CD4-positive, alpha-beta T cell (primary cell): ENCODE measurements at regions not wholly inside any gene's neighbourhood (a gene's known extent, or its start where the extent isn't known, plus 50 kb on each side); places are given as distances from the start of the nearest gene placed in this dataset.

Experiments
- ATAC-seq: fragments of 200-7000 bp; cut with Tn5 transposase; one replicate; pipeline ENCODE4 v1.10.0; 2022; ENCODE audit warnings: mild to moderate bottlenecking; ENCODE audit not compliant: poor library complexity
- CTCF ChIA-PET: fragments of 350-600 bp; sonication (Branson Sonifier 250); formaldehyde crosslinking; loops from one replicate; lab custom pipeline; 2021; ENCODE audit warnings: antibody characterized with exemption, inconsistent platforms; lab: Charles Lee
- POLR2A ChIA-PET: fragments of 350-600 bp; sonication (Branson Sonifier 250); formaldehyde crosslinking; loops from one replicate; lab custom pipeline; 2021; ENCODE audit warnings: antibody characterized with exemption, inconsistent platforms; lab: Charles Lee
- DNase-seq, 14 experiments: peaks; one replicate each; pipeline ENCODE4 v3.0.0-alpha.2; 2013 to 2020; ENCODE audit warnings: mixed read lengths in 2 of 14
- H3K27ac ChIP-seq, 2 donors: one replicate each; pipeline versions ENCODE4 v1.5.1 to v1.7.0; 2013; ENCODE audit warnings: low read length in 2 of 2, low read depth in 1 of 2, mild to moderate bottlenecking in 1 of 2
- H3K27me3 ChIP-seq, 2 experiments: 1 replicate in 1 of 2; 2 replicates in 1 of 2; pipeline versions ENCODE4 v1.6.1 to v1.7.0; 2013; ENCODE audit warnings: low read length in 2 of 2, control low read depth in 1 of 2, mild to moderate bottlenecking in 1 of 2, moderate library complexity in 1 of 2; ENCODE audit not compliant: insufficient read depth in 2 of 2, control insufficient read depth in 1 of 2
- H3K36me3 ChIP-seq: one replicate; pipeline ENCODE4 v1.6.1; 2013; ENCODE audit warnings: low read length, control low read depth; ENCODE audit not compliant: insufficient read depth
- H3K4me1 ChIP-seq: one replicate; pipeline ENCODE4 v1.6.1; 2013; ENCODE audit warnings: low read length, control low read depth; ENCODE audit not compliant: insufficient read depth
- H3K4me3 ChIP-seq: one replicate; pipeline ENCODE4 v1.5.1; 2013; ENCODE audit warnings: mild to moderate bottlenecking, low read length, moderate library complexity
- H3K9me3 ChIP-seq, 2 experiments: 1 replicate in 1 of 2; 2 replicates in 1 of 2; pipeline versions ENCODE4 v1.6.1 to v1.7.0; 2013; ENCODE audit warnings: low read length in 2 of 2, mild to moderate bottlenecking in 2 of 2, control low read depth in 1 of 2, moderate library complexity in 1 of 2; ENCODE audit not compliant: control insufficient read depth in 1 of 2, insufficient read depth in 1 of 2
- H3K27ac Mint-ChIP-seq: one replicate; pipeline ENCODE4 v1.8.0; 2020; ENCODE audit warnings: mixed read lengths
- H3K27me3 Mint-ChIP-seq: one replicate; pipeline ENCODE4 v1.8.0; 2021; ENCODE audit warnings: mixed read lengths
- H3K36me3 Mint-ChIP-seq: one replicate; pipeline ENCODE4 v1.8.0; 2021; ENCODE audit warnings: low read depth, mixed read lengths
- H3K4me1 Mint-ChIP-seq: one replicate; pipeline ENCODE4 v1.8.0; 2021; ENCODE audit warnings: low read depth, mixed read lengths
- H3K4me3 Mint-ChIP-seq: one replicate; pipeline ENCODE4 v1.8.0; 2020; ENCODE audit warnings: mild to moderate bottlenecking, mixed read lengths
- H3K9me3 Mint-ChIP-seq: one replicate; pipeline ENCODE4 v1.8.0; 2020; ENCODE audit warnings: mixed read lengths
- intact Hi-C, 2 experiments: fragments of 100-400 bp; cut with DNase I in 1 of 2; cut with micrococcal nuclease in 1 of 2; formaldehyde crosslinking; loops; one replicate each; pipeline versions ENCODE4 v1.15.1 to v1.9.0; 2023 to 2025; cut with DNase I, micrococcal nuclease
- TF ChIP-seq, protein P1 (sequence below): fragments of 200-600 bp; IDR thresholded peaks from one replicate; pipeline ENCODE4 v1.8.0; 2022; ENCODE audit warnings: antibody characterized with exemption, mild to moderate bottlenecking

GRCh38 chr2:12197133-12197532, 450.7 kb downstream of the LPIN1 start:
- ChIA-PET CTCF (no interaction called here), POLR2A (no interaction called here)
- Mint-ChIP-seq H3K9me3 (peaks cover 15% of the 10 kb centered on the region), H3K27ac (no peak overlapping the region), H3K4me3 (no peak overlapping the region), H3K27me3 (no peaks in the 10 kb centered on the region), H3K36me3 (no peaks in the 10 kb centered on the region), H3K4me1 (peaks cover 20% of the 10 kb centered on the region)
- Histone ChIP-seq H3K36me3 (no peaks in the 10 kb centered on the region), H3K4me1 (peaks cover 7% of the 10 kb centered on the region), H3K4me3 (no peak overlapping the region), H3K27me3 (no peaks in the 10 kb centered on the region), H3K27ac (no peak overlapping the region), H3K9me3 (no peaks in the 10 kb centered on the region)
- DNase-seq (no peak), ATAC-seq (no peak)
- intact Hi-C loops = no loop called here
- TF ChIP-seq, protein P1, sequence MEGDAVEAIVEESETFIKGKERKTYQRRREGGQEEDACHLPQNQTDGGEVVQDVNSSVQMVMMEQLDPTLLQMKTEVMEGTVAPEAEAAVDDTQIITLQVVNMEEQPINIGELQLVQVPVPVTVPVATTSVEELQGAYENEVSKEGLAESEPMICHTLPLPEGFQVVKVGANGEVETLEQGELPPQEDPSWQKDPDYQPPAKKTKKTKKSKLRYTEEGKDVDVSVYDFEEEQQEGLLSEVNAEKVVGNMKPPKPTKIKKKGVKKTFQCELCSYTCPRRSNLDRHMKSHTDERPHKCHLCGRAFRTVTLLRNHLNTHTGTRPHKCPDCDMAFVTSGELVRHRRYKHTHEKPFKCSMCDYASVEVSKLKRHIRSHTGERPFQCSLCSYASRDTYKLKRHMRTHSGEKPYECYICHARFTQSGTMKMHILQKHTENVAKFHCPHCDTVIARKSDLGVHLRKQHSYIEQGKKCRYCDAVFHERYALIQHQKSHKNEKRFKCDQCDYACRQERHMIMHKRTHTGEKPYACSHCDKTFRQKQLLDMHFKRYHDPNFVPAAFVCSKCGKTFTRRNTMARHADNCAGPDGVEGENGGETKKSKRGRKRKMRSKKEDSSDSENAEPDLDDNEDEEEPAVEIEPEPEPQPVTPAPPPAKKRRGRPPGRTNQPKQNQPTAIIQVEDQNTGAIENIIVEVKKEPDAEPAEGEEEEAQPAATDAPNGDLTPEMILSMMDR = no peak

DNA sequence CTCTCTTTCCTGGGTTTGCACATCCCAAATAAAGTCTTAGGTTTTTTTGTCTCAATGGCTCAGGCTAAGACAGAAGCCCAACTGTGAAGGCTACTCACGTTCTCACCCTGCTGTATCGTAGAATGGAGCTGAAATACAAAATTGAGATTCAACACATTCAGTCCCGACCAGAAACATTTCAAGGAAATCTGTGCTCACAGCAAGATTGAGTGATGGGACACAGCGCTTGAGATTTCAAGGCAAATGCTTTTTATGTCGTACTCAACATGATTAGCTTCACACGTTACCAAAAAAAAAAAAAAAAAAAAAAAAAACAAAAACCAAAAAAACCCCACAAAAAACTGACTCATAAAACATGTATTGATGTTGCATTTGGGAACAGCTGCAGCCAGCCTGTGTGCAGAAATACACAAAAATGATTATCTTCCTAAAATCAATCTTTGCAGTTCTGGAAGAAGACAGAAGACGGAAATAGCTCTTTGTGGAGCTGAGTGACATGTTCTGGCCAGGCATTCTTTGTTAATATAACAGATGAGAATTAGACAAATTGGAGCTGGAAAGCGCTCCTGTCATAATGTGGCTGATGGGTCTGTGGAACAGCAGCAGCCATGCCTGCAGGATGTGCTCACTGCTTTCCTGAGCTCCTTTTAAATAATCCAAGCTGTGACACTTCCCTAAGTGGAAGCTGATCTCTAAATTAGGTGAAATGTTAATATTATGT, 453.2 kb downstream of the LPIN1 start:
- H3K4me3 Mint-ChIP-seq = no peak overlapping the region
- no peak for ATAC-seq
- Histone ChIP-seq H3K4me1 (no peaks in the 10 kb centered on the region), H3K36me3 (no peaks in the 10 kb centered on the region), H3K27ac (no peak overlapping the region), H3K4me3 (no peak overlapping the region), H3K27me3 (no peaks in the 10 kb centered on the region), H3K9me3 (no peaks in the 10 kb centered on the region)
- DNase-seq = no peak
- H3K9me3 Mint-ChIP-seq = peaks cover 8% of the 10 kb centered on the region
- no peaks in the 10 kb centered on the region for H3K27me3 Mint-ChIP-seq
- no peak overlapping the region for H3K27ac Mint-ChIP-seq
- peaks cover under 1% of the 10 kb centered on the region for H3K4me1 Mint-ChIP-seq
- POLR2A ChIA-PET = interaction anchor here (1.1 kb wide), 1 partner anchor 13 kb away, joined by 4 read pairs; no protein-coding TSS in a partner anchor
- TF ChIP-seq, protein P1 = no peak
- H3K36me3 Mint-ChIP-seq = no peaks in the 10 kb centered on the region
- intact Hi-C loops = no loop called here
- CTCF ChIA-PET = interaction anchor here (0.8 kb wide), 1 partner anchor 11 kb away, joined by 5 read pairs; no protein-coding TSS in a partner anchor

GRCh38 chr2:12201369-12201768, 454.9 kb downstream of the LPIN1 start:
- no peaks in the 10 kb centered on the region for H3K27me3 ChIP-seq
- no peak overlapping the region for H3K4me3 Mint-ChIP-seq
- intact Hi-C loops = no loop called here
- no peak overlapping the region for H3K4me3 ChIP-seq
- no peaks in the 10 kb centered on the region for H3K36me3 Mint-ChIP-seq
- ATAC-seq (no peak), DNase-seq (peak in 1 of 14 experiments; percentile 21)
- H3K4me1 Mint-ChIP-seq = no peaks in the 10 kb centered on the region
- H3K27ac Mint-ChIP-seq = no peak overlapping the region
- ChIA-PET POLR2A (no interaction called here), CTCF (no interaction called here)
- H3K36me3 ChIP-seq = no peaks in the 10 kb centered on the region
- peaks cover 11% of the 10 kb centered on the region for H3K9me3 Mint-ChIP-seq
- no peaks in the 10 kb centered on the region for H3K9me3 ChIP-seq
- H3K27ac ChIP-seq = no peak overlapping the region
- TF ChIP-seq, protein P1 = no peak
- no peaks in the 10 kb centered on the region for H3K4me1 ChIP-seq
- H3K27me3 Mint-ChIP-seq = no peaks in the 10 kb centered on the region
